Neuronal stem cell (in vitro differentiated cells): ENCODE measurements at regions not wholly inside any gene's neighbourhood (a gene's known extent, or its start where the extent isn't known, plus 50 kb on each side); places are given as distances from the start of the nearest gene placed in this dataset.

Experiments used
- DNase-seq: peaks from one replicate; pipeline ENCODE4 v3.0.0-alpha.2; 2013; ENCODE audit warnings: low spot score
- H2AFZ ChIP-seq: one replicate; pipeline ENCODE4 v1.6.1; 2013; ENCODE audit warnings: mild to moderate bottlenecking, low read length, inconsistent platforms
- H2AK5ac ChIP-seq: 2 replicates; pipeline ENCODE4 v1.6.1; 2013; ENCODE audit warnings: low read depth, mild to moderate bottlenecking, inconsistent platforms, low read length, moderate library complexity, mixed read lengths
- H2BK120ac ChIP-seq: 2 replicates; pipeline ENCODE4 v1.6.1; 2013; ENCODE audit warnings: low read depth, mild to moderate bottlenecking, inconsistent platforms, low read length, moderate library complexity, mixed read lengths
- H2BK12ac ChIP-seq: one replicate; pipeline ENCODE4 v1.6.1; 2013; ENCODE audit warnings: low read length, inconsistent platforms
- H2BK15ac ChIP-seq: 2 replicates; pipeline ENCODE4 v1.6.1; 2013; ENCODE audit warnings: mild to moderate bottlenecking, low read length, inconsistent platforms, mixed read lengths
- H2BK5ac ChIP-seq: one replicate; pipeline ENCODE4 v1.6.1; 2013; ENCODE audit warnings: inconsistent platforms, mild to moderate bottlenecking, low read length, moderate library complexity
- H3K14ac ChIP-seq: one replicate; pipeline ENCODE4 v1.6.1; 2013; ENCODE audit warnings: low read length, inconsistent platforms
- H3K18ac ChIP-seq: 2 replicates; pipeline ENCODE4 v1.6.1; 2013; ENCODE audit warnings: low read length, inconsistent platforms
- H3K23ac ChIP-seq: 2 replicates; pipeline ENCODE4 v1.6.1; 2013; ENCODE audit warnings: low read depth, mild to moderate bottlenecking, mixed read lengths, low read length, inconsistent platforms; ENCODE audit not compliant: poor library complexity
- H3K27ac ChIP-seq: replicated peaks from 3 replicates; pipeline ENCODE4 v1.5.1; 2013; ENCODE audit warnings: low read length, inconsistent platforms
- H3K27me3 ChIP-seq, 3 experiments: 2 replicates each; pipeline ENCODE4 v1.6.1; 2013; ENCODE audit warnings: low read length in 3 of 3, mild to moderate bottlenecking in 2 of 3, inconsistent platforms in 1 of 3, low read depth in 1 of 3, mixed read lengths in 1 of 3, moderate library complexity in 1 of 3; ENCODE audit not compliant: control insufficient read depth in 3 of 3, insufficient read depth in 3 of 3
- H3K36me3 ChIP-seq, 2 donors: replicated peaks in 1 of 2; 2 replicates each; pipeline ENCODE4 v1.6.1; 2013; ENCODE audit warnings: low read length in 2 of 2; ENCODE audit not compliant: control insufficient read depth in 2 of 2, insufficient read depth in 2 of 2
- H3K4ac ChIP-seq: 2 replicates; pipeline ENCODE4 v1.6.1; 2013; ENCODE audit warnings: inconsistent platforms, mild to moderate bottlenecking, low read length, moderate library complexity
- H3K4me1 ChIP-seq, 2 donors: 1 replicate in 1 of 2; 2 replicates in 1 of 2; pipeline ENCODE4 v1.6.1; 2013; ENCODE audit warnings: low read length in 2 of 2, low read depth in 1 of 2; ENCODE audit not compliant: control insufficient read depth in 2 of 2, insufficient read depth in 1 of 2
- H3K4me2 ChIP-seq: one replicate; pipeline ENCODE4 v1.6.1; 2013; ENCODE audit warnings: mild to moderate bottlenecking, low read length, inconsistent platforms; ENCODE audit not compliant: insufficient read depth, poor library complexity, severe bottlenecking
- H3K4me3 ChIP-seq, 2 donors: 2 replicates each; pipeline ENCODE4 v1.5.1; 2013; ENCODE audit warnings: low read length in 2 of 2, mild to moderate bottlenecking in 2 of 2, inconsistent platforms in 1 of 2, moderate library complexity in 1 of 2
- H3K79me1 ChIP-seq: one replicate; pipeline ENCODE4 v1.6.1; 2013; ENCODE audit warnings: low read depth, mild to moderate bottlenecking, inconsistent platforms, low read length, moderate library complexity
- H3K9ac ChIP-seq: one replicate; pipeline ENCODE4 v1.6.1; 2013; ENCODE audit warnings: mild to moderate bottlenecking, low read depth, low read length, inconsistent platforms; ENCODE audit not compliant: poor library complexity
- H3K9me3 ChIP-seq, 2 donors: replicated peaks in 1 of 2; 2 replicates each; pipeline versions ENCODE3 to v1.6.1; 2013; ENCODE audit warnings: low read length in 2 of 2, mild to moderate bottlenecking in 2 of 2, inconsistent platforms in 1 of 2, low read depth in 1 of 2, mixed read lengths in 1 of 2, moderate library complexity in 1 of 2; ENCODE audit not compliant: control insufficient read depth in 2 of 2, insufficient read depth in 1 of 2
- H4K8ac ChIP-seq: one replicate; pipeline ENCODE4 v1.6.1; 2013; ENCODE audit warnings: low read depth, mild to moderate bottlenecking, inconsistent platforms, low read length, moderate library complexity
- H4K91ac ChIP-seq: one replicate; pipeline ENCODE4 v1.6.1; 2013; ENCODE audit warnings: low read length, low read depth, mild to moderate bottlenecking, inconsistent platforms; ENCODE audit not compliant: poor library complexity
- WGBS, 2 donors: extraction: QIAGEN DNeasy Blood & Tissue Kit; methylation state at CpG; one replicate each; pipeline ENCODE4 v1.1.7; 2013; ENCODE audit warnings: missing lambda C conversion rate in 2 of 2, mixed read lengths in 1 of 2; ENCODE audit not compliant: insufficient read length in 2 of 2, insufficient replicate concordance in 1 of 2; ENCODE audit errors: extremely low coverage in 2 of 2; 5-methylcytosine and 5-hydroxymethylcytosine counted together

- no peak overlapping the region for H3K4me2 ChIP-seq
- no peak overlapping the region for H3K9ac ChIP-seq
- H3K18ac ChIP-seq = no peak overlapping the region
- H2AK5ac ChIP-seq = no peak overlapping the region
- H3K27me3 ChIP-seq = no peaks in the 10 kb centered on the region
- DNase-seq = no peak
- no peak overlapping the region for H3K4me3 ChIP-seq
- peaks cover 0 to 5% of the 10 kb centered on the region in 2 donors for H3K4me1 ChIP-seq
- H4K91ac ChIP-seq = no peak overlapping the region
- no peak overlapping the region for H2BK15ac ChIP-seq
- no peak overlapping the region for H4K8ac ChIP-seq
- H3K36me3 ChIP-seq = no peaks in the 10 kb centered on the region
- no peak overlapping the region for H3K27ac ChIP-seq
- H3K23ac ChIP-seq = no peak overlapping the region
- no peaks in the 10 kb centered on the region for H3K9me3 ChIP-seq
- no peaks in the 10 kb centered on the region for H3K79me1 ChIP-seq
- no peak overlapping the region for H3K14ac ChIP-seq
- no peak overlapping the region for H2BK120ac ChIP-seq
- H2BK5ac ChIP-seq = no peak overlapping the region
- H3K4ac ChIP-seq = no peak overlapping the region
- H2BK12ac ChIP-seq = no peak overlapping the region
- no peak overlapping the region for H2AFZ ChIP-seq
Observed at GRCh38 chr6:122050242-122050755, 349.2 kb upstream of the HSF2 start.

DNA sequence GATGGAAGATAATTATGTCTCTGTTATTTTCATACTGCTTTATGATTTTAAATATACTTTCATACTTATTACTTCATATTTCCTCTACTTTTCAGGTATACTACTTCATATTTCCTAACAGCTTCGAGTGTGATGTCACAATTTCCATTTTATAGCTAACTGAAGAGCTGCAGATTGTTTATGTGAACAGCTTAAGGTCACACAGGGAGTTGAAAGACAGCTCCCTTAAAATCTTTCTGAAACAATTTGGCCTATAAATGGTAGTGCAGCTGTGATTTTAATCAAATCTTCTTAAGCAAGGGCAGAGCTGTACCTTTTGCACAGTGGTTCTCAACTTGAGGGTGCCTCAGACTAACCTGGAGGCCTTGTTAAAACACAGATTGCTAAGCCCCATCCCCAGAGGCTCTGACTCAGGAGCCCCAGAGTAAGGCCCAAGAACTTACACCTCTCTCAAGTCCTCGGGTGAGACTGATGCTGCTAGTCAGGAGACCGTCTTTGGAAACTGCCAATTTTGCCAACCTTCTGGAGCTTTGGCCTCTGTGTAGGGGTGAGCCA, 347.0 kb upstream of the HSF2 start:
- no peaks in the 10 kb centered on the region for H3K9me3 ChIP-seq
- H2AFZ ChIP-seq = peak overlapping the region; percentile 27
- H3K4me3 ChIP-seq = no peak overlapping the region
- no CpG with 5 or more reads among the region's 3 CpGs for WGBS, 2 donors
- H3K27me3 ChIP-seq = no peaks in the 10 kb centered on the region
- H3K27ac ChIP-seq = no peak overlapping the region
- H4K8ac ChIP-seq = no peak overlapping the region
- no peak overlapping the region for H3K4ac ChIP-seq
- H2BK120ac ChIP-seq = no peak overlapping the region
- H2BK12ac ChIP-seq = no peak overlapping the region
- no peak overlapping the region for H3K14ac ChIP-seq
- H3K36me3 ChIP-seq = no peaks in the 10 kb centered on the region
- H4K91ac ChIP-seq = no peak overlapping the region
- no peak overlapping the region for H2BK15ac ChIP-seq
- H3K4me2 ChIP-seq = no peak overlapping the region
- no peak overlapping the region for H2AK5ac ChIP-seq
- no peak overlapping the region for H2BK5ac ChIP-seq
- DNase-seq = no peak
- H3K79me1 ChIP-seq = no peaks in the 10 kb centered on the region
- peaks cover 0 to 5% of the 10 kb centered on the region in 2 donors for H3K4me1 ChIP-seq
- H3K23ac ChIP-seq = no peak overlapping the region
- no peak overlapping the region for H3K9ac ChIP-seq
- no peak overlapping the region for H3K18ac ChIP-seq

GRCh38 chr6:122059918-122060317, 339.5 kb upstream of the HSF2 start:
- H3K4ac ChIP-seq = no peak overlapping the region
- DNase-seq = no peak

GRCh38 chr6:122061855-122062254, 337.6 kb upstream of the HSF2 start:
- Histone ChIP-seq H2BK12ac (no peak overlapping the region), H2BK5ac (no peak overlapping the region), H2AK5ac (no peak overlapping the region), H3K36me3 (no peaks in the 10 kb centered on the region), H2BK120ac (no peak overlapping the region), H3K27me3 (no peaks in the 10 kb centered on the region), H3K9ac (no peak overlapping the region), H3K4me1 (peaks cover 3 to 6% of the 10 kb centered on the region in 2 donors), H3K18ac (no peak overlapping the region), H3K4me3 (no peak overlapping the region), H3K4ac (no peak overlapping the region), H3K9me3 (no peaks in the 10 kb centered on the region), H4K91ac (no peak overlapping the region), H3K23ac (no peak overlapping the region), H3K79me1 (no peaks in the 10 kb centered on the region), H4K8ac (no peak overlapping the region), H3K27ac (no peak overlapping the region), H2AFZ (no peak overlapping the region), H2BK15ac (no peak overlapping the region), H3K4me2 (no peak overlapping the region), H3K14ac (no peak overlapping the region)
- WGBS, 2 donors = 100% methylated on average over 1 of the region's 3 CpGs; no CpG with 5 or more reads in 1 of the 2 donors
- DNase-seq = no peak

More at GRCh38 chr6:122059918-122060317, 339.5 kb upstream of the HSF2 start:
- Histone ChIP-seq H3K23ac (no peak overlapping the region), H3K4me1 (peaks cover 3 to 6% of the 10 kb centered on the region in 2 donors), H2AFZ (peak overlapping the region; percentile 1), H2AK5ac (no peak overlapping the region), H2BK15ac (no peak overlapping the region), H3K36me3 (no peaks in the 10 kb centered on the region), H2BK120ac (no peak overlapping the region), H3K9ac (no peak overlapping the region), H3K4me2 (no peak overlapping the region), H2BK12ac (no peak overlapping the region), H3K27me3 (no peaks in the 10 kb centered on the region), H2BK5ac (no peak overlapping the region), H3K4me3 (no peak overlapping the region), H3K18ac (no peak overlapping the region), H3K27ac (no peak overlapping the region), H3K79me1 (no peaks in the 10 kb centered on the region), H4K8ac (no peak overlapping the region), H3K14ac (no peak overlapping the region), H3K9me3 (no peaks in the 10 kb centered on the region), H4K91ac (no peak overlapping the region)
- 100% methylated on average over 1 of the region's 4 CpGs; no CpG with 5 or more reads in 1 of the 2 donors for WGBS, 2 donors
